Activated CD4-positive, CD25-positive, alpha-beta regulatory T cell treated with anti-CD3 and anti-CD28 coated beads, Interleukin-2, amount 50 U/mL, for 24 hours (primary cell): ENCODE measurements at regions not wholly inside any gene's neighbourhood (a gene's known extent, or its start where the extent isn't known, plus 50 kb on each side); places are given as distances from the start of the nearest gene placed in this dataset.
A peak's percentile ranks its signal among the peaks of the same experiment; 100 is the strongest.

Experiments used
- ATAC-seq, 2 donors: fragments of 150-1000 bp; cut with Tn5 transposase; one replicate each; pipeline ENCODE4 v1.10.0; 2021; ENCODE audit warnings: mild to moderate bottlenecking in 1 of 2, moderate library complexity in 1 of 2

- ATAC-seq: no peak
These were observed 59.8 kb downstream of the MRPS30 start for GRCh38 chr5:44868541-44868940.

GRCh38 chr5:44869928-44870327, 61.2 kb downstream of the MRPS30 start:
- no peak for ATAC-seq

- no peak for ATAC-seq
These were observed 61.7 kb downstream of the MRPS30 start for GRCh38 chr5:44870430-44870829.

- no peak for ATAC-seq
These were observed 62.7 kb downstream of the MRPS30 start for GRCh38 chr5:44871401-44871800.

GRCh38 chr5:44875661-44876605, 67.2 kb downstream of the MRPS30 start:
- ATAC-seq: peak; percentile 98

GRCh38 chr5:44881266-44881665, 72.5 kb downstream of the MRPS30 start:
- ATAC-seq: no peak

GRCh38 chr5:44884036-44884435, 75.3 kb downstream of the MRPS30 start:
- ATAC-seq: no peak

GRCh38 chr5:44885903-44886302, 77.2 kb downstream of the MRPS30 start:
- peak; percentile 70 to 73 for ATAC-seq

- ATAC-seq: peak; percentile 48 to 64
These were observed 79.0 kb downstream of the MRPS30 start for GRCh38 chr5:44887722-44888121.

- no peak for ATAC-seq
These were observed 79.7 kb downstream of the MRPS30 start for GRCh38 chr5:44888435-44888834.

- ATAC-seq: no peak
These were observed 82.4 kb downstream of the MRPS30 start for GRCh38 chr5:44891116-44891515.

- no peak for ATAC-seq
These were observed 91.7 kb downstream of the MRPS30 start for GRCh38 chr5:44900273-44900954.

- ATAC-seq: no peak
These were observed 98.6 kb downstream of the MRPS30 start for GRCh38 chr5:44907396-44907795.

GRCh38 chr5:44909004-44909403, 100.3 kb downstream of the MRPS30 start:
- no peak for ATAC-seq

- ATAC-seq: no peak
These were observed 102.8 kb downstream of the MRPS30 start for GRCh38 chr5:44911501-44911900.

GRCh38 chr5:44914221-44914620, 105.5 kb downstream of the MRPS30 start:
- ATAC-seq: no peak

- ATAC-seq: no peak
These were observed 110.8 kb downstream of the MRPS30 start for GRCh38 chr5:44919560-44919959.

- ATAC-seq: peak in 1 of 2 donors; percentile 20
These were observed 118.5 kb downstream of the MRPS30 start for GRCh38 chr5:44927115-44927733.

- ATAC-seq: peak in 1 of 2 donors; percentile 25
These were observed 124.3 kb downstream of the MRPS30 start for GRCh38 chr5:44932922-44933585.

GRCh38 chr5:44933686-44934085, 124.9 kb downstream of the MRPS30 start:
- no peak for ATAC-seq

- ATAC-seq: no peak
These were observed 126.5 kb downstream of the MRPS30 start for GRCh38 chr5:44935262-44935661.

- ATAC-seq: no peak
These were observed 127.1 kb downstream of the MRPS30 start for GRCh38 chr5:44935871-44936270.

GRCh38 chr5:44942524-44943001, 133.8 kb downstream of the MRPS30 start:
- no peak for ATAC-seq
